ENCODE measurements at regions not wholly inside any gene's neighbourhood (a gene's known extent, or its start where the extent isn't known, plus 50 kb on each side); places are given as distances from the start of the nearest gene placed in this dataset.

DNA sequence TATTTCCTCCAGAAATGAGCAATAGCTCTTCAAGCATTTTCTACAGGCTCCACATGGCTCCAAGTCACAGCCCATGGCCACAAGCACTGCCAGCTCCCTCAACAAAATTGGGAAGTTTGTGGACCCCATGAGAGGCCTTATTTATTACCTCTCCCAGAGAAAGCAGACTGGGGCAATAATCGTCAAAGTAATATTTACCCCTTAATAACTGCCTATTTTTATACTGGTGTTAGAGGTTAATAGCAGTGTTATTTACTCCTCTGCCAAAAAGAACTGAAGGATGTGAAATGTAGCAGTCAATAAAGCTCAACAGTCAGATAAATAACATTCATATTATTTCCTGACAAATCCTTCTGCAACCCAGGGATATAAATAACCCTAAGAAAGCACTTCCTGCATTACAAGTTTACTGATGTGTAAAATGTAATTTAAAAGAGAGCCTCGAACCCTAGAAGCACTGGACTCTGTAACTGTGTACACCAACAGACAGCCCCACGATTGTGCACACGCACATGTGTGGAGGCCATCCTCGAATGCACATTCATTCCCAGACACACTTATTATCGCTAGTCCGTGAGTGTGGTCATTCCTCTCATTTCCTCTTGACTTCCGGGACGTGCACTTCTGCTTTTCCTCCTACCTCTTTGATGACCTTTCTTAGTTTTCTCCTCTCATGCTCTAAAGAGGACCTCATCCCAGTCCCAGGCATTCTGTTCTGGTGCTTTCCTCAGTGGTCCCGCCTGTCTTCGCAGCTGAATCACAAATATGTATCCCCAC lies 157.4 kb downstream of the EVX1 start:
- Histone ChIP-seq H3K27ac (no peak overlapping the region), H3K4me3 (no peak overlapping the region), H3K4me1 (peaks cover 0 to 5% (median 1%) of the 10 kb centered on the region in 4 donors), H3K36me3 (no peaks in the 10 kb centered on the region), H3K9me3 (no peaks in the 10 kb centered on the region), H3K27me3 (no peaks in the 10 kb centered on the region)
- DNase-seq (no peak), ATAC-seq (ENCODE audit: low FRiP score in 2 of 2) (no peak)
- 37 to 46% methylated on average over 11 of the region's 11 CpGs for WGBS, 2 donors
- TF ChIP-seq, protein P1, sequence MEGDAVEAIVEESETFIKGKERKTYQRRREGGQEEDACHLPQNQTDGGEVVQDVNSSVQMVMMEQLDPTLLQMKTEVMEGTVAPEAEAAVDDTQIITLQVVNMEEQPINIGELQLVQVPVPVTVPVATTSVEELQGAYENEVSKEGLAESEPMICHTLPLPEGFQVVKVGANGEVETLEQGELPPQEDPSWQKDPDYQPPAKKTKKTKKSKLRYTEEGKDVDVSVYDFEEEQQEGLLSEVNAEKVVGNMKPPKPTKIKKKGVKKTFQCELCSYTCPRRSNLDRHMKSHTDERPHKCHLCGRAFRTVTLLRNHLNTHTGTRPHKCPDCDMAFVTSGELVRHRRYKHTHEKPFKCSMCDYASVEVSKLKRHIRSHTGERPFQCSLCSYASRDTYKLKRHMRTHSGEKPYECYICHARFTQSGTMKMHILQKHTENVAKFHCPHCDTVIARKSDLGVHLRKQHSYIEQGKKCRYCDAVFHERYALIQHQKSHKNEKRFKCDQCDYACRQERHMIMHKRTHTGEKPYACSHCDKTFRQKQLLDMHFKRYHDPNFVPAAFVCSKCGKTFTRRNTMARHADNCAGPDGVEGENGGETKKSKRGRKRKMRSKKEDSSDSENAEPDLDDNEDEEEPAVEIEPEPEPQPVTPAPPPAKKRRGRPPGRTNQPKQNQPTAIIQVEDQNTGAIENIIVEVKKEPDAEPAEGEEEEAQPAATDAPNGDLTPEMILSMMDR (IDR thresholded peaks at IDR 0.05), result no peak
- no peak for TF ChIP-seq POLR2A (IDR thresholded peaks at IDR 0.05)

DNA sequence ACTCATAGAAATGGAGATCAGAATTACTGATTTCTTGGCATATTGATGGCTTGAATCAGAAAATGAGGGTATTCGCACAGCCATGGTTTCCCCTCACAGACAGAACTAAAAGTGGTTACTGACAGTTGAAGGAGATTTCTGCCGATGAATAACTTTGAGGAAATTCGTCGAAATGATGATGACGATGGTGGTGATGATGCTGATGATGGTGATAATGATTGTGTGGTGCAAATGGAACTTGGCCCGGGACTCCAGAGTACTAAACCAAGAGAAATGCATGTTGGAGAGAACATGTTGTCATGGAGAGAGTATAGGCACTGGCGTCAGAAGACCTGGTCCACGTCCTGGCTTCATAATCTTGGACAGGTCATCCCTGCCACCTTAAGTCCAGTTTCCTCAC lies 163.2 kb downstream of the EVX1 start:
- no peak overlapping the region for H3K4me3 ChIP-seq
- H3K27me3 ChIP-seq, result no peaks in the 10 kb centered on the region
- ATAC-seq (ENCODE audit: low FRiP score in 2 of 2) (no peak), DNase-seq (no peak)
- H3K36me3 ChIP-seq, result no peaks in the 10 kb centered on the region
- H3K27ac ChIP-seq, result no peak overlapping the region
- H3K9me3 ChIP-seq, result no peaks in the 10 kb centered on the region
- no peaks in the 10 kb centered on the region for H3K4me1 ChIP-seq
- TF ChIP-seq, protein P1 (IDR thresholded peaks at IDR 0.05), result no peak
- TF ChIP-seq EP300 (IDR thresholded peaks at IDR 0.05) (no peak), POLR2AphosphoS5 (IDR thresholded peaks at IDR 0.05) (no peak), POLR2A (IDR thresholded peaks at IDR 0.05) (no peak)
- 88 to 93% methylated on average over 8 of the region's 8 CpGs for WGBS, 2 donors

DNA sequence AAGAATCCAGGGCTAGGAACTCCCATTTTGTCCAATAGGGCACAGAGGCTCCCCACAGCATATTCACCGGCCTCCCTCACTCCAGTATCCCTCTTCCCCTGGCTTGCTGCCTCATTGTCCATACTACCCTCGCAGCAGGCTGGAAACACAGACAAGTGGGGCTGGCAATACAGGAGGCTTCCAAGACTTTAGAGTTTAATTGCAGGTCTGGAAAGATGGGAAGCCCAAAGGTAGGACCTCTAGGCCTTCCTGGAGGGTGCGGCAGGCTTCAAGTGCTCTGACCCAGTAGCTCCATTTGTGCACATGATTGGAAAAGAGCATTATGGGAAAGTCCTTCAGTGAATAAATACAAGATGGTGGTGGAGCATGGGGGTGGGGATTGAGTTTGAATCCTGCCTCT lies 166.7 kb downstream of the EVX1 start:
- H3K9me3 ChIP-seq, result no peaks in the 10 kb centered on the region
- TF ChIP-seq EP300 (IDR thresholded peaks at IDR 0.05) (no peak), POLR2A (IDR thresholded peaks at IDR 0.05) (no peak), POLR2AphosphoS5 (IDR thresholded peaks at IDR 0.05) (no peak)
- TF ChIP-seq, protein P1 (IDR thresholded peaks at IDR 0.05), result no peak
- no peak for ATAC-seq (ENCODE audit: low FRiP score in 2 of 2)
- H3K4me1 ChIP-seq, result no peaks in the 10 kb centered on the region
- H3K27me3 ChIP-seq, result no peaks in the 10 kb centered on the region
- DNase-seq, result no peak
- H3K4me3 ChIP-seq, result no peak overlapping the region
- no peak overlapping the region for H3K27ac ChIP-seq
- H3K36me3 ChIP-seq, result no peaks in the 10 kb centered on the region
- WGBS, 2 donors, result 60 to 73% methylated on average over 3 of the region's 3 CpGs

DNA sequence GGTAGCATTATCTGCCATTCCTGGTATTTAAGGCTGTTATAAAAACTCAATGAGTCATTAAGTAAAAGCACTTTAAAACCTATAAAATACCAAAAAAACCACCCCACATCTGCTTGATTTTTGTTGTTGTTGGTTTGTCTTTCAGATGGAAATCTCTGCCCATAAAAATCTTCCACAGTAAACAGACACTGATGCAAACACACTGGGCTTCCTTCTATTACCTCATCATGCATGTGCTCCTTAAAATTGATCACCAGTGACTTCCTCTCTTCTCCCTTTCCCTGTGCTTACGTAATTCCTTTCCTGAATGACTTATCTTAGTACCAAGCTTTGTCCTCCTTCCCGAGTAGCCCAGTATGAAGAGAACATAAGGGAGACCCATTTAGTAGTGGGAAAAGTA lies 167.2 kb downstream of the EVX1 start:
- ATAC-seq (ENCODE audit: low FRiP score in 2 of 2), result no peak

More for the DNA sequence above, 167.2 kb downstream of the EVX1 start:
- H3K4me3 ChIP-seq, result no peak overlapping the region
- no peak for DNase-seq
- H3K4me1 ChIP-seq, result no peaks in the 10 kb centered on the region
- no peaks in the 10 kb centered on the region for H3K27me3 ChIP-seq
- TF ChIP-seq POLR2A (IDR thresholded peaks at IDR 0.05), result no peak
- TF ChIP-seq, protein P1 (IDR thresholded peaks at IDR 0.05), result no peak
- no peak for TF ChIP-seq POLR2AphosphoS5 (IDR thresholded peaks at IDR 0.05)
- no peak for TF ChIP-seq EP300 (IDR thresholded peaks at IDR 0.05)
- WGBS, 2 donors, result 25 to 32% methylated on average over 2 of the region's 2 CpGs
- no peak overlapping the region for H3K27ac ChIP-seq
- H3K9me3 ChIP-seq, result no peaks in the 10 kb centered on the region
- H3K36me3 ChIP-seq, result no peaks in the 10 kb centered on the region

Data from upper lobe of left lung (tissue), 6 donors.